K562 (cell line): ENCODE measurements at regions not wholly inside any gene's neighbourhood (a gene's known extent, or its start where the extent isn't known, plus 50 kb on each side); places are given as distances from the start of the nearest gene placed in this dataset.

ENCODE experiments used
- ATAC-seq: fragments of 200-7000 bp; cut with Tn5 transposase; 3 replicates; pipeline ENCODE4 v1.9.1; 2020; ENCODE audit warnings: moderate library complexity
- BruUV-seq: library from RNA; stranded (reverse); fragments of 400-500 nt; replicated peaks from 2 replicates; lab custom pipeline; 2021; lab: Mats Ljungman, UMichigan
- CTCF ChIA-PET: fragments of 300-600 bp; formaldehyde crosslinking; extraction: SDS; loops from one replicate; lab custom pipeline; 2021; ENCODE audit warnings: low intra/inter-chr PET ratio; lab: Yijun Ruan, JAX
- POLR2A ChIA-PET: fragments of 300-600, 350-650 bp; sonication (Branson Sonifier 250); formaldehyde crosslinking; extraction: SDS; loops from one replicate; lab custom pipeline; 2021; ENCODE audit warnings: antibody characterized with exemption, inconsistent platforms; lab: Yijun Ruan, JAX
- DNase-seq, 4 experiments: peaks; one replicate each; pipeline versions ENCODE4 v3.0.0 to v3.0.0-alpha.2; 2011 to 2018; ENCODE audit warnings: low spot score in 3 of 4, mixed read lengths in 3 of 4; ENCODE audit errors: extremely low read depth in 1 of 4
- FAIRE-seq: peaks from 2 replicates; lab custom pipeline; 2011; peaks lifted over from hg19 to GRCh38; lab: Jason Lieb, UNC
- H2AFZ ChIP-seq: 2 replicates; pipeline ENCODE4 v1.6.0; 2011; ENCODE audit warnings: low read depth, low read length, control low read depth, inconsistent platforms
- H3K27ac ChIP-seq: fragments of 200-600 bp; 3 replicates; pipeline ENCODE4 v1.8.0; 2011; ENCODE audit warnings: low read depth, mild to moderate bottlenecking, control low read depth, inconsistent platforms, low read length, moderate library complexity, mixed read lengths; ENCODE audit errors: extremely low read depth
- H3K27me3 ChIP-seq, 2 experiments: fragments of 300-600 bp in 1 of 2; 2 replicates in 1 of 2; 3 replicates in 1 of 2; pipeline versions ENCODE4 v1.6.0 to v1.8.0; 2011; ENCODE audit warnings: inconsistent platforms in 2 of 2, low read length in 2 of 2, mild to moderate bottlenecking in 1 of 2, mixed read lengths in 1 of 2, moderate library complexity in 1 of 2; ENCODE audit not compliant: control insufficient read depth in 2 of 2, insufficient read depth in 2 of 2
- H3K36me3 ChIP-seq: fragments of 300-600 bp; 3 replicates; pipeline ENCODE4 v1.8.0; 2011; ENCODE audit warnings: mild to moderate bottlenecking, low read length, inconsistent platforms; ENCODE audit not compliant: control insufficient read depth, insufficient read depth
- H3K4me1 ChIP-seq, 2 experiments: fragments of 200-600 bp in 1 of 2; replicated peaks in 1 of 2; 2 replicates in 1 of 2; 3 replicates in 1 of 2; pipeline versions ENCODE4 v1.5.1 to v1.8.0; 2011; ENCODE audit warnings: inconsistent platforms in 2 of 2, low read length in 2 of 2, mild to moderate bottlenecking in 1 of 2, mixed read lengths in 1 of 2, moderate library complexity in 1 of 2; ENCODE audit not compliant: control insufficient read depth in 2 of 2, insufficient read depth in 2 of 2
- H3K4me2 ChIP-seq: 2 replicates; pipeline ENCODE4 v1.6.1; 2011; ENCODE audit warnings: low read length, control low read depth, inconsistent platforms, mixed read lengths; ENCODE audit not compliant: insufficient read depth
- H3K4me3 ChIP-seq: fragments of 200-600 bp; sonication (generic), shearing (Covaris generic); 2 replicates; pipeline ENCODE4 v1.5.1; 2016; ENCODE audit warnings: control low read depth, inconsistent platforms
- H3K79me2 ChIP-seq: fragments of 200-600 bp; 3 replicates; pipeline ENCODE4 v1.8.0; 2011; ENCODE audit warnings: low read length, inconsistent platforms; ENCODE audit not compliant: control insufficient read depth, insufficient read depth
- H3K9ac ChIP-seq, 2 experiments: 2 replicates each; pipeline versions ENCODE4 v1.6.0 to v1.6.1; 2011; ENCODE audit warnings: low read depth in 2 of 2, low read length in 2 of 2, control low read depth in 1 of 2, inconsistent platforms in 1 of 2, mild to moderate bottlenecking in 1 of 2, mixed read lengths in 1 of 2; ENCODE audit not compliant: insufficient read depth in 1 of 2
- H3K9me1 ChIP-seq: one replicate; pipeline ENCODE4 v1.6.0; 2011; ENCODE audit warnings: inconsistent platforms, mild to moderate bottlenecking, low read length, moderate library complexity; ENCODE audit not compliant: control insufficient read depth, insufficient read depth
- H3K9me3 ChIP-seq: replicated peaks from 2 replicates; pipeline ENCODE4 v1.5.1; 2011; ENCODE audit warnings: low read depth, low read length, inconsistent platforms; ENCODE audit not compliant: control insufficient read depth, insufficient read depth
- H4K20me1 ChIP-seq: replicated peaks from 2 replicates; pipeline ENCODE4 v1.6.1; 2011; ENCODE audit warnings: low read length, inconsistent platforms, mixed read lengths; ENCODE audit not compliant: control insufficient read depth, insufficient read depth
- BCOR ChIP-seq: fragments of 450-650 bp; IDR thresholded peaks from 2 replicates; pipeline ENCODE4 v1.6.1; 2016
- CCAR2 ChIP-seq: fragments of 200-400 bp; formaldehyde crosslinking; IDR thresholded peaks from 2 replicates; pipeline ENCODE4 v1.6.1; 2017; ENCODE audit warnings: mild to moderate bottlenecking, low read depth, low read length
- DACH1 ChIP-seq: fragments of 450-650 bp; IDR thresholded peaks from 2 replicates; pipeline ENCODE4 v1.6.1; 2018; ENCODE audit not compliant: partially characterized antibody
- EP300 ChIP-seq: IDR thresholded peaks from 2 replicates; pipeline ENCODE4 v1.6.1; 2012; ENCODE audit warnings: low read length, improper control_type of control experiment
- EZH2 ChIP-seq: IDR thresholded peaks from 2 replicates; pipeline ENCODE4 v1.6.1; 2012; ENCODE audit warnings: low read depth, mild to moderate bottlenecking, inconsistent platforms, low read length, borderline replicate concordance
- FUS ChIP-seq: fragments of 200-400 bp; formaldehyde crosslinking; optimal IDR thresholded peaks from 2 replicates; pipeline ENCODE3; 2017; ENCODE audit warnings: low read depth, low read length
- GTF2E2 ChIP-seq: fragments of 200-800 bp; sonication (Bioruptor generic); IDR thresholded peaks from 2 replicates; pipeline ENCODE4 v1.6.1; 2016; ENCODE audit warnings: missing genetic modification characterization, missing compliant biosample characterization
- POLR2AphosphoS2 ChIP-seq: IDR thresholded peaks from 2 replicates; pipeline ENCODE4 v1.6.1; 2012; ENCODE audit warnings: low read length, improper control_type of control experiment
- PPARD ChIP-seq: fragments of 250-450 bp; sonication (Bioruptor Pico); IDR thresholded peaks from 2 replicates; pipeline ENCODE4 v1.8.0; 2022; ENCODE audit warnings: inconsistent platforms, mild to moderate bottlenecking, moderate library complexity
- SMARCA5 ChIP-seq: fragments of 450-650 bp; IDR thresholded peaks from 2 replicates; pipeline ENCODE4 v1.6.1; 2016
- ZKSCAN1 ChIP-seq: fragments of 150-350 bp; IDR thresholded peaks from 2 replicates; pipeline ENCODE4 v1.6.1; 2016; ENCODE audit warnings: low read depth, low read length
- WGBS: fragments of 100-300 bp; shearing (Covaris generic); methylation state at CpG from one replicate; pipeline ENCODE4 v1.1.6; 2016; ENCODE audit warnings: low coverage, mixed read lengths; ENCODE audit not compliant: insufficient coverage; ENCODE audit errors: missing lambda C conversion rate; 5-methylcytosine and 5-hydroxymethylcytosine counted together
- in situ Hi-C: fragments of 300-500 bp; cut with MboI; formaldehyde crosslinking; loops from 4 replicates; pipeline ENCODE4 v1.15.0; 2018; ENCODE audit warnings: inconsistent platforms, mixed read lengths
- intact Hi-C: fragments of 100-400 bp; cut with micrococcal nuclease; formaldehyde crosslinking; loops from 2 replicates; pipeline ENCODE4 v1.14.2; 2022
- TF ChIP-seq, protein P1 (sequence below): sonication (generic); formaldehyde crosslinking; IDR thresholded peaks from 2 replicates; pipeline ENCODE4 v1.5.0; 2020; ENCODE audit warnings: missing genetic modification reagents

DNA sequence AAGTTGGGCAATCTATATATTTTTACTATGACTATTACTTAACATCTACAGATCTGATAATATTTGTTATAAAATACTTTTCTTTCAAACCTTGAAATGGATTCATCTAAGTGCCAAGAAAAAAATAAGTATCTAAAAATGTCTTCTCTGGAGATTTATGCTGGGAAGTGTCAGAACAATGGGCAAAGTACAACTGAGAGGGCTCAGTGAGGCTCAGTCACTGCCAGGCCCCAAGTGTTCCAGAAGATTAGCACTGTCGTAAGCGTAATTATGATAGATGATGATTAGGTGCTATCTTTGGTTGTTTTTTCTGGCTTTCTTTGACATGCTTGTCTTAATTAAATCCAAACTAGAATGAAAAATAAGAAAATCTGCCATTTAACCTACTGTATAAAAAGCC lies 72.2 kb upstream of the ADAMTS19 start:
- BruUV-seq = no TSS peak
- H3K4me2 ChIP-seq = no peak overlapping the region
- no peak for ATAC-seq
- TF ChIP-seq GTF2E2 (tag) (no peak), BCOR (no peak), SMARCA5 (no peak), CCAR2 (no peak), ZKSCAN1 (no peak), EP300 (no peak), EZH2 (no peak), POLR2AphosphoS2 (no peak), FUS (no peak), PPARD (CRISPR knock-in tag) (no peak), DACH1 (no peak)
- TF ChIP-seq, protein P1, sequence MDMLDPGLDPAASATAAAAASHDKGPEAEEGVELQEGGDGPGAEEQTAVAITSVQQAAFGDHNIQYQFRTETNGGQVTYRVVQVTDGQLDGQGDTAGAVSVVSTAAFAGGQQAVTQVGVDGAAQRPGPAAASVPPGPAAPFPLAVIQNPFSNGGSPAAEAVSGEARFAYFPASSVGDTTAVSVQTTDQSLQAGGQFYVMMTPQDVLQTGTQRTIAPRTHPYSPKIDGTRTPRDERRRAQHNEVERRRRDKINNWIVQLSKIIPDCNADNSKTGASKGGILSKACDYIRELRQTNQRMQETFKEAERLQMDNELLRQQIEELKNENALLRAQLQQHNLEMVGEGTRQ = no peak
- CTCF ChIA-PET = no interaction called here
- in situ Hi-C loops = no loop called here
- POLR2A ChIA-PET = no interaction called here
- no peaks in the 10 kb centered on the region for H4K20me1 ChIP-seq
- no peak overlapping the region for H3K27ac ChIP-seq
- no peak overlapping the region for H3K4me3 ChIP-seq
- no peaks in the 10 kb centered on the region for H3K9me3 ChIP-seq
- no peaks in the 10 kb centered on the region for H3K4me1 ChIP-seq
- no peaks in the 10 kb centered on the region for H3K27me3 ChIP-seq
- no peaks in the 10 kb centered on the region for H3K9me1 ChIP-seq
- H3K79me2 ChIP-seq = no peaks in the 10 kb centered on the region
- no peak overlapping the region for H2AFZ ChIP-seq
- WGBS = 13% methylated on average over 2 of the region's 2 CpGs
- no peaks in the 10 kb centered on the region for H3K36me3 ChIP-seq
- FAIRE-seq = no peak
- DNase-seq = no peak
- H3K9ac ChIP-seq = no peak overlapping the region
- intact Hi-C loops = no loop called here
